Lower leg skin (tissue), 3 donors: ENCODE measurements at regions not wholly inside any gene's neighbourhood (a gene's known extent, or its start where the extent isn't known, plus 50 kb on each side); places are given as distances from the start of the nearest gene placed in this dataset.

Source experiments
- POLR2A ChIP-seq, 2 donors: fragments of 450-650 bp; IDR thresholded peaks; one replicate each; pipeline ENCODE4 v1.6.1; 2016 to 2017; ENCODE audit warnings: antibody characterized with exemption in 2 of 2, mild to moderate bottlenecking in 1 of 2, moderate library complexity in 1 of 2
- TF ChIP-seq, protein P1 (sequence below), 3 donors: fragments of 450-650 bp; IDR thresholded peaks; one replicate each; pipeline ENCODE4 v1.5.1; 2016; ENCODE audit warnings: antibody characterized with exemption in 3 of 3, mild to moderate bottlenecking in 3 of 3, moderate library complexity in 2 of 3

DNA sequence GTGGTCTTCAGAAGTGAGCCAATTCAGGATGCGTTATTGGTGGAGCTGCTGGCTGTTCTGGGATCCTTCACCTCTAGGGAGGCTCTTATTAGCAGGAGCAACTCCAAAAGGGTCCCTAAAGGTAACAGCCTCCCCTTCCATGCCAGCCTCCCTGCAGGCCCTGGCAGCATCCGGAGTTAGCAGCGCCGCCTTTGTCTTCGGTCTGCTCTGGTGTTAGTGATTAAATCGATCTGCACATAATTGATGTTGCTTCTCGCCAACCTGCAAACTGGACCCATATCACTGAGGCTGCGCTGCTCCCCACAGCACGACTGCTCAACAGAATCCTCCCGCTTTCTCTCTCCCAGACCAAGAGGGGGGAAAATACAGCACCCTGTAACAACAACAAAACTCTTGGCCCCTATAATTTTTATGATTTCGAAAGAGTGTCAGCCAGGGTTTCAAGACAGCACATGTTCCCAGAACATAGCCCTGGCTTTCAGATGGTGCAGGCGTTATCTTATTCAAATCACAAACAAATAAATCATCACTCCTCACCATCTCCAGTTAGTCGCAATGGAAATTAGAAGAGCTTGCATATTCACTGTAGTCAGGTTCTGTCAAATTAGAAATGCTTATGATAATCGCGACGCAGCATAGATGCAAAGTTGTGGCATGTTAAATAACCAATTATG is 76.0 kb downstream of the IRX3 start:
- TF ChIP-seq, protein P1, sequence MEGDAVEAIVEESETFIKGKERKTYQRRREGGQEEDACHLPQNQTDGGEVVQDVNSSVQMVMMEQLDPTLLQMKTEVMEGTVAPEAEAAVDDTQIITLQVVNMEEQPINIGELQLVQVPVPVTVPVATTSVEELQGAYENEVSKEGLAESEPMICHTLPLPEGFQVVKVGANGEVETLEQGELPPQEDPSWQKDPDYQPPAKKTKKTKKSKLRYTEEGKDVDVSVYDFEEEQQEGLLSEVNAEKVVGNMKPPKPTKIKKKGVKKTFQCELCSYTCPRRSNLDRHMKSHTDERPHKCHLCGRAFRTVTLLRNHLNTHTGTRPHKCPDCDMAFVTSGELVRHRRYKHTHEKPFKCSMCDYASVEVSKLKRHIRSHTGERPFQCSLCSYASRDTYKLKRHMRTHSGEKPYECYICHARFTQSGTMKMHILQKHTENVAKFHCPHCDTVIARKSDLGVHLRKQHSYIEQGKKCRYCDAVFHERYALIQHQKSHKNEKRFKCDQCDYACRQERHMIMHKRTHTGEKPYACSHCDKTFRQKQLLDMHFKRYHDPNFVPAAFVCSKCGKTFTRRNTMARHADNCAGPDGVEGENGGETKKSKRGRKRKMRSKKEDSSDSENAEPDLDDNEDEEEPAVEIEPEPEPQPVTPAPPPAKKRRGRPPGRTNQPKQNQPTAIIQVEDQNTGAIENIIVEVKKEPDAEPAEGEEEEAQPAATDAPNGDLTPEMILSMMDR (IDR thresholded peaks at IDR 0.05), result no peak
- no peak for TF ChIP-seq POLR2A (IDR thresholded peaks at IDR 0.05)
